Activated CD4-positive, alpha-beta T cell treated with anti-CD3 and anti-CD28 coated beads, Interleukin-2, amount 50 U/mL, for 48 hours (primary cell): ENCODE measurements at regions not wholly inside any gene's neighbourhood (a gene's known extent, or its start where the extent isn't known, plus 50 kb on each side); places are given as distances from the start of the nearest gene placed in this dataset.
"Not testable (repeated sequence)": the region's sequence is repeated elsewhere in the genome, so short reads cannot be mapped to it uniquely, and the experiment has no call there.

Experiments used
- DNase-seq, 2 experiments: peaks; one replicate each; pipeline ENCODE4 v3.0.0-alpha.2; 2020

DNA sequence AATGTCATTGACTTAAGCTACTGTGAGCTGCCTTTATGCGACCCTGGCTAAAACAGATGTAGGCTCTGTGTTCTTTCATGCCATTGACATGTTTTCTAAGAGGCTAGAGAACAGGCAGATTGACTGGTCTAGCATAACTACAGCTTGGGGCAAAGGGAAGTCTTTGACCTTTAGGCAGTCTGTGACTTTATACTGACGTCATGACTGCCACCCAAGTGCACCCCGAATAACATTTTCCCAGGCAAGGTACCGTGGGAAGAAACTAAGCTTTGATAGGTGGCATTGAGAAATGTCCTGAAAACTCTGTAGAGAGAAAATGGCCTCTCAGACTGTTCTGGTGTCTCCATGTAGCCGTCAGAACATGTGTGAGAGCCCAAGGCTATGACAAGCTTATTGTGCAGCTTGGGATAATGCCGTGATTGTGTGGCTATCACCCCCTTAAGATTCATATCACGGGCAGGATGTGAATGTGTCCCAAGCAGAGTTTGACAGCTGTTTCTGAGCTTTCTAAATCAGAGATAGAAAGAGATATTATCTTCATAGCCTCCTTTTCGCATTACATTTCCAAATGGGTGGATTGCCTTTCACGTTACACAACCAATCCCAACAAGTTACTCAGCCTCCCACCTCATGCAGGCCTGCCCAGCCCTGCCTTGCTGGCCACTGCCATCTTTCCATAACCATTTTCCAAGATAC is 672.2 kb upstream of the ACVR2A start:
- DNase-seq, result no peak

DNA sequence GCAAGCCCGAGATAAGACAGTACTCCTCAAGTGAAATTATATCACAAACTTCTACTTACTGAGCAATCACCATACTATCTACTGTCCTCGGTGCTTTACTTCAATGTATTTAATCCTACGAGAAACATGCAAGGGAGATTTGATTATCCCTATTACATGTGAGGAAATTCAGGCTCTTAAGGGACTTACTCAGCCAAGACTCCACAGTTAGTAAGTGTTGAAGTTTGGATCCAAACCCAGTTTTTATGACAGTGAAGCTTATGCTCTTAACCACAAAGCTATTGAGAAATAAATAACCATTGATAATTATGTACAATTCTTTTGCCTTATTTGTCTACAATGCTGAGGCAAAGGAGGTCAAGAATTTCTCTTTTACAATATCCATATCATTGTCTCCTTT is 672.9 kb upstream of the ACVR2A start:
- no peak for DNase-seq

GRCh38 chr2:147170932-147171331 is 673.9 kb upstream of the ACVR2A start:
- no peak for DNase-seq

DNA sequence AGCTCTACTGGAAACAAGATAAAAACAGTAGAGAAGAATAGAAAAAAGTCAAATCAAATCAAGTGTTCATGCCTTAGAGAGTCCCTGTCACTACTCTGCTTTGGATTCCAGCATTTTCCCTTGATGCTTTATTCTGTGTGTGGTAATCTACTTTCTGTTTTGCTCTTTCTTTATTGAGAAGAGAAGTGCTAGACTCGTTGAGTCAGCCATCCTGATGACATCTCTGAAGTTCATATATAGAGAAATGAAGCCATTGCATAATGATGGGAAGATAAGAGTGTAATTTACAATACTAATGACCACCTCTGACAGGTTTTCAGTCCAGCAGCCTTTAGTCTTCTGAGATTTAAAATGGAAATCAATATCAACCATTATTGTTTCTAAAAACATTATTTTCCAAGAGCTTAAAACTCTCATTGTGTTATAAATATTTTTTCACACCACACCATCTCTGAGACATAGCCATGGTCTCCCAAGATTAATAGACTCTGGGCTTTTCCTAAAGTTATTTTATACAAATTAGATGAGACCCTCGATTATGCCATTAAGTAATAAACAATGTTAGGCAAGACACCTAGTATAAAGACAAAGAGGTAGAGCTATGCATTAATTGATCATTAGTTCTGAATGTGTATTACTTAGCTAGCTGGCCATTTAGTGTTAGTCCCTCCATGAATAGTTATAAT is 679.0 kb upstream of the ACVR2A start:
- DNase-seq, result no peak

- no peak for DNase-seq
These were observed 680.3 kb upstream of the ACVR2A start for GRCh38 chr2:147164563-147164962.

GRCh38 chr2:147161746-147162145 is 683.1 kb upstream of the ACVR2A start:
- DNase-seq, result no peak

GRCh38 chr2:147156970-147157369 is 687.9 kb upstream of the ACVR2A start:
- no peak for DNase-seq

- no peak for DNase-seq
These were observed 694.6 kb upstream of the ACVR2A start for GRCh38 chr2:147150241-147150635.

DNA sequence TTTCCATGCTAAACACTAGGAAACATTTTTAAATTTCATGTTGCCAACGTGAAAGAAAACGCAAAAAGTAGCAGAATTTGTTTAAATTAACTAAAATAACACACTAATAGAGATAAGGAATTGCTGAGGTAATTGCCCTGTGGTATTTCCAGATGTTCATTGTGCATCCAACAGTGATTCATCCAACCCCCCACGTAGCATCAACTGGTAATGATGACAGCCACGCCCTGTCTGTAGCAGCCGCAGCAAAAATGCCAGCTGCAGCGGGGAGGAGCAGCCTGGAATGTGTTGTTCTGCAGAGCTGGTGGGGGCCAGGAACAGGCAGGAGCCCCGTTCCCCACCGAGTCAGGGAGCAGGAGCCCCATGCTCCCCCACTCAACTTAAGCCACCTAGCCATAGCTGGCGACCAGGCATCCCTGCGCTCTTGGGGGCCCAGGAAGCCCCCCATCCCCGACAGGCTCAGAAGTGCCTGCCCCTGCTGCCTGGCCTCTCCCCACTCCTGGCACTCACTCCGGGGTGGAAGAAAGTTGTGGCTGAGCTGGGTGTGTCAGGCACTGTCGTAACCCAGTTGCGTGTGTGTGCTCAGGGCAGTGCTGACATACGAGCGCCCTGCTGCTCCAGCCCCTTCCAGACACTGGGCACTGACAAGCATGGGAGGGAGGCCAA is 695.1 kb upstream of the ACVR2A start:
- no peak for DNase-seq

DNA sequence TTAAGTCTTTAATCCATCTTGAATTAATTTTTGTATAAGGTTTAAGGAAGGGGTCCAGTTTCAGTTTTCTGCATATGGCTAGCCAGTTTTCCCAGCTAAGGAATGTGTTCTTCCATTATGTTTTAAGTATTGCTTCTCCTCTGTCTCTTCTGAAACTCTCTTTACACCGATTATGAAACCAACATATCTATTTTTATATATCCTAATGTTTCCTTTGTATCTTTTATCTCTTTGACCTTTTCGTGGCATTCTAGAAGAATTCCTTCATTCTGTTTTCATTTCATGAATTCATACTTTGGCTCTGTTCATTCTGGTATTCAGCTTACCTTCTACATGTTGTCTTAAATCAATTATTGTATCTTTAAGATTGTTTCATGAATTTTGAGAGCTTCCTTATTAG is 697.0 kb upstream of the ACVR2A start:
- DNase-seq, result no peak

GRCh38 chr2:147141930-147142329 is 702.9 kb upstream of the ACVR2A start:
- DNase-seq, result no peak

GRCh38 chr2:147139732-147140131 is 705.1 kb upstream of the ACVR2A start:
- DNase-seq, result not testable (repeated sequence)

DNA sequence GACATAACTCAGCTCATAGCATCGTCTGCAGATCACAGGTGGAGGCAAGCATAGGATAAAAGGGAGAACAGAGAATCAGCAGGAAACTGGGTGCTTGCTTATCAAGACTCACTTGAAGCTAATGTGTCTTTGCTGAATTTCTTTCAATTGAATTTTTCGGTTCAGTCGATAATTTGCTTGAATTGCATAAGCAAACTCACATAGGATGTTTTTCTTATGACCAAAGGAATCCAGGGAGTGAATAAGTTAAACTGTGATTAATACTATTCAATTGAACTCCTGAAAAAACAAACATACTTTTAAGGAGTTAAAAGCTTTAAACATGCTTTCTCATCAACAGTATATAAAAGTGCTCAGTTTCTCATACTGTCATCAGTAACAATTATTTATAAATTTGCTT is 707.1 kb upstream of the ACVR2A start:
- no peak for DNase-seq

DNA sequence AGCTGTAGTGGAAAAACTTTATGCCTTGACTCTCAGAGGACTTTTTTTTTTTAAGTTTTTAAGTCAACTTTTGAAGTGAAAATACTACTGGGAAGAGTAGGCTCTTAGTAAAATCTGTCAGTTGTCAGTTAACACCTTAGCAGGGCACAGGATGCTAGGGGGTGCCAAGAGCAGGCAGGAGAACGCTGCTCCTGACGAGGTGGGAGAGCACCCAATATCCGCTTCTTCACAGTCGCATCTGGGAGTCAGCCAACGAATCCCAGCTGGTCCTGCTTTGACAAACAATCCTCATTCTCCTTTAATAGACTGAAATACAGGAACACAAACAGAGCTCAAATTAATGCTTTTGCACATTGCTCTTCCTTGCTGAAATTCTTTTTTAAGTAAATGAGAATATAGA is 709.5 kb upstream of the ACVR2A start:
- no peak for DNase-seq

- no peak for DNase-seq
These were observed 711.4 kb upstream of the ACVR2A start for GRCh38 chr2:147133286-147133908.

DNA sequence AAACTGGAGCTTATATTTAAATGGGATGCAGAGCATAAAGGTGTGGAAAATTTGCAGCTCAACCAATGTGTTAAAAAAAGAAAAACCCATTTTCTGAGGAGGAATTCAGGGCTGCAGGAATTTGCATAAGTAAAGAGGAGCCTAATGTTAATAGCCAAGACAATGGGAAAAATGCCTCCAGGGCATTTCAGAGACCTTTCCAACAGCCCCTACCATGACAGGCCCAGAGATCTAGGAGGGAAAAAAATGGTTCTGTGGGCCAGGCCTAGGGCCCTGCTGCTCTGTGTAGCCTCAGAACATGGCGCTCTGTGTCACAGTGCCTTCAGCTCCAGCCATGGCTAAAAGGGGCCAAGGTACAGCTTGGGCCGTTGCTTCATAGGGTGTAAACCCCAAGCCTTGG is 719.7 kb upstream of the ACVR2A start:
- DNase-seq, result no peak

DNA sequence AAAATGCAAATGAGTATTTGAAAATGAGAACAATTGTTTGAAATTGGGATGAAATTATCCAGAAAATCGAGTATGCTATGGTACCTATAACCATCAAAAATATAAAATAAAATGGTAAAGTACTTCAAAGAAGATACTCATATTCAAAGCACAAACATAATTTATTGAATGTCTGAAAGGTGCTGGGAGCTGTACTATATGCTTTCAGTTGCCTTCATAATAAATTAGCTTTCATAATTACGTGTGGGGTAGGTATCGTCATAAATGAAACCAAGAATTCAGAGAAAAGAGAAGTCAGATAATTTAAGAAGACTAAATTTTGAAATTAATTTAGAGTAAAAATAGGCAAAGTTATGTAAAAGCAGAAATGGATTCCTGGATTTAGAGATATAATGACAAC is 721.9 kb upstream of the ACVR2A start:
- DNase-seq, result no peak

DNA sequence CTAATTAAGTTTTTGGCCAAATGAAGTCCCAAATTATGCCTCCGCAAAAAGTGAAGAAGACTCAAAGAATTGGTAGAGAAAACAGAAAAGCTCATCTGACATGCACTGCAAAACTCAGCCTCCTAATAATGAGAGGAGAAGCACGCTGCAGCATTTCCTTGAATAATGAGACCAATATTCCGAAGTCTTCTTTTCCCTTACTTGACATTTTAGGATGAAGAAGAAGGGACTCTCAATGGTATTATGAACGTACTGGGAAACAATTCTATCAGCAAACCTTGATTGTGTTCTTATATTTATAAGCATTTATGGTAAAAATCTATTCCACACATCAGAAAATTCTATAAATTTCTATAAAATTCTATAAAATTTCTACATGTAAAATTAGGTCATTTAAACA is 733.9 kb upstream of the ACVR2A start:
- no peak for DNase-seq

- no peak for DNase-seq
These were observed 734.5 kb upstream of the ACVR2A start for GRCh38 chr2:147110317-147110716.

GRCh38 chr2:147109291-147109690 is 735.5 kb upstream of the ACVR2A start:
- no peak for DNase-seq

DNA sequence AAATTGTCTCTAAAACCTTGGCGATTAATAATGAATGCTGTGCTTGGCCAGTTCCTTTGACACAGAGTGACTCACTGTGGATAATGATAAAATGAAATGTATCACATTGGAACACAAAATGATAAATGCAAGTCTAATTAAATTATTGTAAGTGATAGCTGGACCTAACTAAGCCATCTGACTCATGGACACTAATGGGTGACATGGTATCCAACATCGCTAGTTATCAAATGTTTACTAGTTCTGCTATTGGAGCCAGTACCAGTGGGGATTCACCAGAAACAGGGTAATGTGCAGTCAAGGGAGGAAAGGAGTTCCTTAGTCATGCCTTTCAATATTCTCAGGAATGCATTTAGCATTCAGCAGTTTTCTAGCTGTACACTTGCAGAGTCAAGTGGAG is 736.3 kb upstream of the ACVR2A start:
- no peak for DNase-seq

- DNase-seq, result no peak
These were observed 742.7 kb upstream of the ACVR2A start for GRCh38 chr2:147101941-147102790.
